GM19438 (cell line): ENCODE measurements at regions not wholly inside any gene's neighbourhood (a gene's known extent, or its start where the extent isn't known, plus 50 kb on each side); places are given as distances from the start of the nearest gene placed in this dataset.

Source experiments
- ATAC-seq: cut with Tn5 transposase; IDR thresholded peaks from one replicate; pipeline ENCODE4 v1.9.1; 2021; ENCODE audit warnings: low read depth; ENCODE audit not compliant: unreplicated experiment

DNA sequence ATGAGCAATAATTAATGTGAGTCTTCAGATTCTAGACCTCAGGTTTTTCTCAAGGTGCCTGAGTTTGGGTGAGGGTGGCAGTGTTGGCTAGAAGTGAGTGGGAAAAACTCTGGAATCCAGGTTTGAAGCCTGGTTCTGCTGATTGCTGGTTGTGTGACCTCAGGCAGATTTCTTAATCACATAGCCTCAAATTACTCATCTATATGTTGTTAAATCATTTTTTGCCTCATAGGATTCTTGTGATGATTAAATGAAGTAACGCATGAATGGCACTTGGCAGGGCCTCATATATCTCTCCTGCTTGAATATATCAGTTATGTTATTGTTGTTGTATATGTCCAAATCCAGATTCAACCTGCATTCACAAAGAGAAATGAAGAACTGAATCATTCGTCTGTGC is 60.5 kb downstream of the NR2F2 start:
- ATAC-seq: no peak

DNA sequence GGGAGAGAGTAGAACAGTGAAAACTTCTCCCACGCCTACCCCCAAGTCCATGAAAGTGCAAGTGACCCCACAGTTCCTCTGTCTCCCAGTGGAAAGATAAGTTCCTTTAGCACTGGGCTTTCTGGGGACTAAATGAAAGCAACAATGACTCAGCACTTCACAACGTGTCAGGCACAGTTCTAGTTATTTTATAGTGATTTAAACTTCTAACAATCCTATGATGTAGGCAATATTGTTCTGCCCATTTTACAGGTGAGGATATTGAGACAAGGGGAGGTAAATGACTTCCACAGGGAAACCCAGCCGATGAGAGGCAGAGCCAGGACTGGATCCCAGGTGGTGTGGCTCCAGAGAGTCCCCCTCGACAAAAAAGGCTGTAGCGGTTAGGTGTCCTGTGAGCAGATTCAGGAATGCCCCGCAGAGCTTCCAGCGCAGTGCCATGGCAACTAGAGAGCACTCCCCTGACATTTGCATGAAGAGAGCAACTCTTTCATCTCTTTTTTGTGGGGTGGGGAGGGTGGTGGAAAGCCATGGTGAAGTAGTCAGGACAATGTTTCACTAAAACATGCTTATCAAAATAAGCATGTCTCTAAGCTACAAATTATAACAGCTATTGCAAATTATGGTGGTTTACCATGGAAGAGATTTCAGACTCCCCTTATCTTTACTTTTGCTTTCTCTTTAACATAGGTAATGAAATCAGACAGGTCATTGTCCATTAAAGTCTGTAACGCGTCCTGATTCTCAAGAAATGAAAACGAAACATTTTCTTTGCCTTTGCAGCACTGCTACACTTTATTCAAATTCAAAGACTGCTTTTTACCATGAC is 62.1 kb downstream of the NR2F2 start:
- no peak for ATAC-seq

GRCh38 chr15:96393209-96393513 is 62.7 kb downstream of the NR2F2 start:
- ATAC-seq: no peak

DNA sequence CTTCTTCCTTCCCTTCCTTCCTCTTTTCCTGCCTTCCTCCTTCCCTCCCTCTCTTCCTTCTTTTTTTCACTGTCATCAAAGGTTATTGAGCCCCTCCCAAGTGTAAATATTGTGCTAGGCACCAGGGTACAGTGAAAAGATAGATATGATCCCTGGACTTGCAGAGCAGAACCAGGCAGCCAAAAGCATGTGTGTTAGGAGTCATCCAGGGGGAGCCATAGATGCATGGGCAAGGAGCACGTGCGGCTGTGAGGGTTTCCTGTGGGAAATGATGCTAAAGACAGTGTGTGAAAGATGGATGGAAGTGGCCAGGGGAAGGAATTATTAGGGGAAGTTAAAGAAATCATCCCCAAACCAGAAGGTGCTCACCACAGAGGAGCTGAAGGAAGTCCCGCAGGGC is 65.2 kb downstream of the NR2F2 start:
- no peak for ATAC-seq

DNA sequence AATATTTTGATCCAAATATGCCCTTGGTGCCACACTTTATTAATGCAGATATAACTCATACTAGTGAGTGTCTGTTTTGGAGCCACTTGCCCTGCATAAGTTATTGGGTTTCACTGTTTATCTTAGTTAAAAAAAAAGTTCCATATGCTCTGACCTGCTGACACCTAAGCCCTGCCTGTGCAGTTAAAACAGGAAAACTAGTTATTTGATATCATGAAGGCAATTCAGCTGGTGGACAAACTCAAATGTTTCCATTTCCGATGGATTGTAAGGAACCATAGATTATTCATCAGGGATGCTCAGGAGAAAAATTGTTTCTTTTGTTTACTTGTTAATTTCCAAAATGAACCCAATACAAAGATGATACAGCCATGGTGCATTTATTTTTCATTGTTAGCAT is 68.3 kb downstream of the NR2F2 start:
- ATAC-seq: no peak

DNA sequence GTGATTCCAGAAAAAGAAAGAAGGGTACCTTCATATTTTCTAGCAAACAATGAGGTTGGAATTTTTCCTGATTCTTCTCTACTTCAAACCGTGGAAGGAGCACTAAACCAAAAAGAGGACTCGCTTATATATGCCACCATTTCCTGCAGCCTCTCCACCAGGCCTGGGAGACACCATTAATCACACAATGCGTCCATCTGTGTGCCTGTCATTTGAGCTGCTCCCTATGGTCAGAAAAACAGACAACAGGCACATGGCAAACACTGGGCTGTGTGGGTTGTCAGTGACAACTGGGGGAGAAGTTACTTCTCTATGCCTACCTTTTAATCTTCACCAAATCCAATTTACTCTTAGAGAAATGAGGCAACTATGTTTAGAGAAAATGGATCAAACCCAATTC is 71.9 kb downstream of the NR2F2 start:
- ATAC-seq: no peak

DNA sequence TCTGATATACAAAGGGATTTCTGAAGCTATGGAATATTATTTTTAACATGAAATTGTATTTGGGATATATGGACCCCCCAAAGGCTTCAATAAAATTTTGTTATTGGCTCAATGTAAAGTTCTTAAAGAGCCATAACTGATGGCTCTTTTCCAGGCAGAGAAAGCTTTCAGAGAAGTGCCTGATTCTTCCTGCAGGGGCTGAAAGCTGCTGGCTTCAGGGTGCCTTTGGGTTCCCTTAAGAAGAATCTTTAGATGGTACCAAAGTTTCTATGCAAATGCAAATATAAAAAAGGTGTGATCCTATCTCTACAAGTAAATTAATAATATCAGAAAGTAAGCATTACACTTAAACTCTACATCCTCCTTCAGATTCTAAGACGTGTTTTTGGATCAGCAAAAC is 72.6 kb downstream of the NR2F2 start:
- no peak for ATAC-seq

DNA sequence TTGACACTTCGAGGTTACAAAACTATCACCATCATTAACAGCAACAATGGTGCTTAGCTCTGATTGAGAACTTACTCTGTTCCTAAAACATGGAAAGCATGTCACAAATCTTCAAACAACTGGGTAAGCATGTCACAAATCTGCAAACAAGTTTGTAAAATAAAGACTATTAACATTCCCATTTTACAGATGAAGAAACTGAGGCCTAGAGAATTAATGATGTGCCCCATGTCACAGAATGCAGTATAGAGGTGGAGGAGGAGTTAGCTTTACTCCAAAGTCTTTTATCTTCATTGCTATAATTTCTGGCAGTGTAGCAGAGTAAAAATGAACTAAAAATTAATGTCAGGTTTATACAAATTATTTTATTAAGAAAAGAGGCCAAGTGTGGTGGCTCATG is 73.4 kb downstream of the NR2F2 start:
- no peak for ATAC-seq

DNA sequence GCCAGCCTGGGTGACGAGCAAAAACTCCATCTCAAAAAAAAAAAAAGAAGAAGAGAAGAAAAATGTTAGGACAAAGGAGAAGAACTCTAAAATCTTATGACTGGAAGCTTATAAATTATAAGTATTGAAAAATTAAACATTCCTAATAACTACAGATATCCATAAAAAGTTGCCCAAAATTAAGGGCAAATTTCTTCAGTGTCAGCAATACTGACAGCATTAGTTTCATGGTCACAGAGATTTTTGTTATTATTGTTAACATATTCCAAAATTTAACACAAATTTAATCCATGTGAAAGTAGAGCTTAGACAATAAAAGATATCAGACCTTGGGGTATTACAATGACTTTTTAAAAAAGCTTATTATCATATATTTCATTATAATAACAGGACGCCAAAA is 74.1 kb downstream of the NR2F2 start:
- no peak for ATAC-seq

GRCh38 chr15:96406291-96406690 is 75.8 kb downstream of the NR2F2 start:
- no peak for ATAC-seq

- ATAC-seq: no peak
Measured at GRCh38 chr15:96406701-96407100, 76.2 kb downstream of the NR2F2 start.

DNA sequence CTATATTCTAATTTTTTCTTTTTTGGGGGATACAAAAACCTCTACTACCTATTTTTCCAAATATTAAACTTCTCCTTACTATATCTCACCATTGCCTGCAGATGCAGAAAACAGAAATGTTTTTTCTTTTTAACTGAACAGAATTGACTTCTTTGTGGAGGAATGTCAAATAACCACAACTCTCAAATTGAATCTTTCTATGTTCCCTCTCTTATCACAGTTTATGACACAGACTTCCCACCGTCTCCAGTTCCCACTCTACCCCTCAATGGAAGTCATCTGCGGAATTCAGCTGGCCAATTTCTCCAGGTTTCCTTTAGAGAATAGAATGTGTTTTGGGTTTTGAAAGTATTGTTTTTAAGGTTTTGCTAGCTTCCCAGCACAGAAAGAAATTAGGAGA is 77.0 kb downstream of the NR2F2 start:
- no peak for ATAC-seq

GRCh38 chr15:96408591-96409183 is 78.2 kb downstream of the NR2F2 start:
- ATAC-seq: no peak

- ATAC-seq: no peak
Measured at GRCh38 chr15:96409215-96410138, 79.0 kb downstream of the NR2F2 start.

DNA sequence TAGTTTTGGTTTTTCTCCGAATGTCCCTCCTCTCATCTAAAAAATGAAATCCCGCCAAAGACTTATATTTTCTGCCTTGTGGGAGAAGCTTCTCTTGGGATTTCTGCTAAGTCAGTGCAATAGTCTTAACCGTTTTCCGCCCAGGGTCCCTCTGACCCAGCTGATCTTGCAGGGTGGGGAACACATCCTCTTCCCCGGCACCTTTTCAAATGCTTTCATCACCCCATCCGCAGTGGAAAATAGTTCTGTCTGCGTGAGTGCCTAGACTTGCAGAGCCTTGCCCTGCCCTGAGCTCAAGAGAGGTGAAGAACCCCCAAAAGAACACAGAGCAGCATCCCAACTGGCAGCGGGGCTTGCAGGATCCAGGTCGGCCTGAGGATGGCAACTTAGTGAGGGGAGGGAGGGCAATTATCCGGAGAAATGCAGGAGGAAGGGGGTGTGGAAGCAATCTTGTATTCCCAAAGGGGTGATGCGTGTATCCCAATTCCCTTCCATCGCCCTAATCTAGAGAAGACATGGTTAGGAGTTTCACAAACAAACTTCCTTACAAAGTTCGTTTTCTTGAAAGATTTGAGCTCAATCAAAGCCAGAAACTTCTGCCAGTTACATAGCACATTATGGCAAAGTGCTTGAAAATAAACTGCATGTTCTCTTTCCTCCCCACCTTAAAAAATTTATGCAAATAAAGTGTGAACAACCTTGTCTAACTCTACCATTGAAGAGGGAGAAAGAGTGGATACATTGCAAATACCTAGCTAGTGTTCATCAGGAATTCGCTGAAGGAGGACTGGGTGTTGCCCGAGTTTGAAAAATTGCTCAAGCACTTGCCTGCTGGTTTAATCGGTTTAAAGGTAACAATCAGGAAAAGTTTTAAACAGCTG is 79.9 kb downstream of the NR2F2 start:
- no peak for ATAC-seq

GRCh38 chr15:96411056-96412031 is 80.8 kb downstream of the NR2F2 start:
- ATAC-seq: no peak

DNA sequence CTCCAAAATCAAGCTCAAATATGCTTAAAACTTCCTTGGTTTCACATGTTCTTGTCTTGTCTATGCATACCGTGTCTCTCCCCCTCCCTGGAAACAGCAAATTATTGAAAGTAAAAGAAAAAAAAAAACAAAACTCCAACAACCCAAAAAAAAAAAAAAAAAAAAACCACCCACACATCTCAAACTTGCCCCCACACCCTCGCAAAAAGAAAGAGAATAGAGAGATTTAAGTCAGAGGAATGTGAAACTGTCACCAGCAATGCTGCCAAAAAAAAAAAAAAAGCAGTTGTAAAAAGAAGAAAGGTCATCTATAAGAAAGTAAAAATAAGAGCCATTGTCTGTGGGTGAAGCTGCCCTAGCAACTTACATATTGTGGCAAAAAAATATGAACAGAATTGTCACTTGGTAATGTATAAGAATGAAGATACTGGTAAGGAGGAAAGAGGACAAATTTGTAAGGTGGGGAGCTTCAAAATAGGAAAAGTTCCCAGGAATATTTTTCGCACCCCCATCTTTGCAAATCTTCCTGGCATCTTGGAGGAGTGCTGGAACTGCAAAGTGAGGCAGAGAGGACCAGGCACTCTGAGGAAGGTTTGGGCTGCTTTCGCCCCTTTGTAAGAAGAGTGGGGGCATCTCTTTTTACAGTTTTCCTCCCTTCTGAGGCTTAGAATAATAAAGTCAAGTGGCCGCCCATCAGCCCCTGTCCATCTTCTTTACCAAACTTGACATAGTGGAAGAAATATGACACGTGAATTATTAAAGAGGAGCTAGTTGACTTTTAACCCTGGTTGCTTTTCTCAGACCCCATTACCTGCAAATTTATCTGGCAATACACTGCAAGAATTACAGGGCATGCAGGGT is 81.8 kb downstream of the NR2F2 start:
- ATAC-seq: no peak

DNA sequence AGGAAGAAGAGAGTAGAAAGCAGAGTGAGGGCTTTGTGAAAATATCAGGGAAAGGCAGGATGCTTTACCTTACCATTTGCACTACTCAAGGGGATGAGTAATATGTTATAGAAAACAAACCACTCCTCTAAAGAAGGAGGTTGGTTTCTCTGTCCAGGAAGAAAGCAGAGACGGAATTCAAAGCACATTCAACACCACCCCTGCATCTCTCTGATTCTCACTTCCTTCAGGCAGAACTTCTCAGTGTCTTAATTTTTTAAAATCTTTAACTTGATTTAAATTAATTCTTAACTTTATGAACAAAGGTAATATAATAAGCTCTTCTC is 82.4 kb downstream of the NR2F2 start:
- ATAC-seq: no peak

DNA sequence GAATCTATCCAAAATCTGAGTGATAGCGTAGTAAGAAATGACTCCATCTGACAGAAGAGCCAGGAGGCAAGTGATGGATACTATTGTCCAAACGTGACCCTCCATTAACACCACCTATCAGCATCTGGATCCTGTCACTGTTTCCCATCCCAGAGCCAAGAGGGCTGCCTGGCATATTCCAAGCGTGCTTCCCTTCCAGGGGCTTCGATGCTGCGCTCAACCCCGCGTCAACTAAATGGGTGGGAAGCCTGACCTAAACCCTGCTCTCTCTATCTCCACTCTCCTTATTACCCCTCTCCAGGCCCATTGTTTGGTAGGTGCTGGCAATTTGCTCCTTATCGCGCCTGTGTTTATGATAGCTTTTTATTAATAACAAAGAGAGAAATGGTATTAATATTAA is 83.2 kb downstream of the NR2F2 start:
- no peak for ATAC-seq
